HG02588 (cell line): ENCODE measurements at regions not wholly inside any gene's neighbourhood (a gene's known extent, or its start where the extent isn't known, plus 50 kb on each side); places are given as distances from the start of the nearest gene placed in this dataset.
"Not testable (repeated sequence)": the region's sequence is repeated elsewhere in the genome, so short reads cannot be mapped to it uniquely, and the experiment has no call there.

ENCODE experiments used
- ATAC-seq: cut with Tn5 transposase; IDR thresholded peaks from one replicate; pipeline ENCODE4 v1.9.1; 2021; ENCODE audit warnings: mild to moderate bottlenecking, moderate library complexity; ENCODE audit not compliant: unreplicated experiment

GRCh38 chr12:33514893-33515292 is 75.3 kb upstream of the SYT10 start:
- no peak for ATAC-seq

- ATAC-seq = no peak
Measured at GRCh38 chr12:33519566-33519965, 79.9 kb upstream of the SYT10 start.

- ATAC-seq = not testable (repeated sequence)
Measured at GRCh38 chr12:33520505-33521302, 81.1 kb upstream of the SYT10 start.

- no peak for ATAC-seq
Measured at GRCh38 chr12:33529031-33529430, 89.4 kb upstream of the SYT10 start.

- no peak for ATAC-seq
Measured at GRCh38 chr12:33529810-33530209, 90.2 kb upstream of the SYT10 start.

- no peak for ATAC-seq
Measured at GRCh38 chr12:33531261-33531660, 91.6 kb upstream of the SYT10 start.

GRCh38 chr12:33533527-33533926 is 93.9 kb upstream of the SYT10 start:
- ATAC-seq = no peak

- no peak for ATAC-seq
Measured at GRCh38 chr12:33536431-33536830, 96.8 kb upstream of the SYT10 start.

- no peak for ATAC-seq
Measured at GRCh38 chr12:33546004-33546403, 106.4 kb upstream of the SYT10 start.

GRCh38 chr12:33547084-33547483 is 107.5 kb upstream of the SYT10 start:
- ATAC-seq = no peak

GRCh38 chr12:33550214-33550613 is 110.6 kb upstream of the SYT10 start:
- ATAC-seq = not testable (repeated sequence)

GRCh38 chr12:33551006-33551405 is 111.4 kb upstream of the SYT10 start:
- ATAC-seq = no peak

- no peak for ATAC-seq
Measured at GRCh38 chr12:33555128-33555527, 115.5 kb upstream of the SYT10 start.

GRCh38 chr12:33560653-33561208 is 121.1 kb upstream of the SYT10 start:
- no peak for ATAC-seq

- no peak for ATAC-seq
Measured at GRCh38 chr12:33562401-33562800, 122.8 kb upstream of the SYT10 start.

- no peak for ATAC-seq
Measured at GRCh38 chr12:33566403-33566802, 126.8 kb upstream of the SYT10 start.

GRCh38 chr12:33575346-33575745 is 135.7 kb upstream of the SYT10 start:
- no peak for ATAC-seq

- ATAC-seq = no peak
Measured at GRCh38 chr12:33581613-33582122, 142.0 kb upstream of the SYT10 start.

GRCh38 chr12:33586576-33586975 is 147.0 kb upstream of the SYT10 start:
- ATAC-seq = no peak

- ATAC-seq = no peak
Measured at GRCh38 chr12:33587354-33587753, 147.7 kb upstream of the SYT10 start.

GRCh38 chr12:33587784-33588712 is 148.4 kb upstream of the SYT10 start:
- ATAC-seq = peak; percentile 87
